HL-60 (cell line): ENCODE measurements at regions not wholly inside any gene's neighbourhood (a gene's known extent, or its start where the extent isn't known, plus 50 kb on each side); places are given as distances from the start of the nearest gene placed in this dataset.

Source experiments
- CTCF ChIP-seq: IDR thresholded peaks from one replicate; pipeline ENCODE4 v1.5.1; 2011; ENCODE audit warnings: low read length, control low read depth, inconsistent platforms; ENCODE audit not compliant: insufficient read depth
- GABPA ChIP-seq: IDR thresholded peaks from 2 replicates; pipeline ENCODE4 v1.6.1; 2012; ENCODE audit warnings: low read depth
- SPI1 ChIP-seq: IDR thresholded peaks from 2 replicates; pipeline ENCODE4 v1.6.1; 2012; ENCODE audit warnings: low read depth, mild to moderate bottlenecking, borderline replicate concordance

GRCh38 chr13:61252213-61252612 is 163.4 kb downstream of the PCDH20 start:
- TF ChIP-seq GABPA (no peak), CTCF (no peak), SPI1 (no peak)
